ENCODE measurements at regions not wholly inside any gene's neighbourhood (a gene's known extent, or its start where the extent isn't known, plus 50 kb on each side); places are given as distances from the start of the nearest gene placed in this dataset.

GRCh38 chr2:221202431-221202830 is 369.7 kb downstream of the EPHA4 start:
- Histone ChIP-seq H3K79me1 (ENCODE audit: low read depth, low read length) (no peaks in the 10 kb centered on the region), H3K14ac (ENCODE audit: low read length) (no peak overlapping the region), H3K4me3 (ENCODE audit: low read length in 2 of 2) (no peak overlapping the region), H2AFZ (ENCODE audit: low read length) (no peak overlapping the region), H3K36me3 (replicated peaks in 1 of 2; ENCODE audit: control insufficient read depth in 2 of 2, insufficient read depth in 2 of 2, low read length in 2 of 2) (no peaks in the 10 kb centered on the region), H3K4ac (ENCODE audit: low read length) (no peak overlapping the region), H3K27ac (replicated peaks; ENCODE audit: low read length) (no peak overlapping the region), H2BK15ac (ENCODE audit: low read length) (no peak overlapping the region), H4K8ac (ENCODE audit: low read depth, low read length) (no peak overlapping the region), H2AK5ac (ENCODE audit: low read depth, low read length) (no peak overlapping the region), H3K23ac (ENCODE audit: low read depth, low read length, poor library complexity) (no peak overlapping the region), H3K9ac (ENCODE audit: low read depth, low read length, poor library complexity) (no peak overlapping the region), H3K18ac (ENCODE audit: low read length) (no peak overlapping the region), H3K9me3 (replicated peaks in 1 of 2; ENCODE audit: control insufficient read depth in 2 of 2, insufficient read depth in 1 of 2, low read depth in 1 of 2, low read length in 2 of 2) (no peaks in the 10 kb centered on the region), H2BK5ac (ENCODE audit: low read length) (no peak overlapping the region), H3K27me3 (ENCODE audit: control insufficient read depth in 3 of 3, insufficient read depth in 3 of 3, low read depth in 1 of 3, low read length in 3 of 3) (no peaks in the 10 kb centered on the region), H2BK12ac (ENCODE audit: low read length) (no peak overlapping the region), H4K91ac (ENCODE audit: low read depth, low read length, poor library complexity) (no peak overlapping the region), H2BK120ac (ENCODE audit: low read depth, low read length) (no peak overlapping the region), H3K4me2 (ENCODE audit: insufficient read depth, low read length, poor library complexity, severe bottlenecking) (no peak overlapping the region), H3K4me1 (ENCODE audit: control insufficient read depth in 2 of 2, insufficient read depth in 1 of 2, low read depth in 1 of 2, low read length in 2 of 2) (no peaks in the 10 kb centered on the region)
- no CpG with 5 or more reads among the region's 6 CpGs for WGBS, 2 donors (ENCODE audit: extremely low coverage in 2 of 2, insufficient read length in 2 of 2, insufficient replicate concordance in 1 of 2)
- DNase-seq (ENCODE audit: low spot score) = no peak

- Histone ChIP-seq H3K4ac (ENCODE audit: low read length) (no peak overlapping the region), H3K18ac (ENCODE audit: low read length) (no peak overlapping the region), H4K8ac (ENCODE audit: low read depth, low read length) (no peak overlapping the region), H2AFZ (ENCODE audit: low read length) (no peak overlapping the region), H3K4me2 (ENCODE audit: insufficient read depth, low read length, poor library complexity, severe bottlenecking) (no peak overlapping the region), H3K23ac (ENCODE audit: low read depth, low read length, poor library complexity) (no peak overlapping the region), H3K4me1 (ENCODE audit: control insufficient read depth in 2 of 2, insufficient read depth in 1 of 2, low read depth in 1 of 2, low read length in 2 of 2) (no peaks in the 10 kb centered on the region), H3K9me3 (replicated peaks in 1 of 2; ENCODE audit: control insufficient read depth in 2 of 2, insufficient read depth in 1 of 2, low read depth in 1 of 2, low read length in 2 of 2) (no peaks in the 10 kb centered on the region), H3K27ac (replicated peaks; ENCODE audit: low read length) (no peak overlapping the region), H2BK15ac (ENCODE audit: low read length) (no peak overlapping the region), H2AK5ac (ENCODE audit: low read depth, low read length) (no peak overlapping the region), H3K4me3 (ENCODE audit: low read length in 2 of 2) (no peak overlapping the region), H4K91ac (ENCODE audit: low read depth, low read length, poor library complexity) (no peak overlapping the region), H3K36me3 (replicated peaks in 1 of 2; ENCODE audit: control insufficient read depth in 2 of 2, insufficient read depth in 2 of 2, low read length in 2 of 2) (no peaks in the 10 kb centered on the region), H2BK120ac (ENCODE audit: low read depth, low read length) (no peak overlapping the region), H3K14ac (ENCODE audit: low read length) (no peak overlapping the region), H3K27me3 (ENCODE audit: control insufficient read depth in 3 of 3, insufficient read depth in 3 of 3, low read depth in 1 of 3, low read length in 3 of 3) (no peaks in the 10 kb centered on the region), H2BK5ac (ENCODE audit: low read length) (no peak overlapping the region), H3K79me1 (ENCODE audit: low read depth, low read length) (no peaks in the 10 kb centered on the region), H2BK12ac (ENCODE audit: low read length) (no peak overlapping the region), H3K9ac (ENCODE audit: low read depth, low read length, poor library complexity) (no peak overlapping the region)
- WGBS, 2 donors (ENCODE audit: extremely low coverage in 2 of 2, insufficient read length in 2 of 2, insufficient replicate concordance in 1 of 2) = no CpG with 5 or more reads among the region's 2 CpGs
- no peak for DNase-seq (ENCODE audit: low spot score)
Observed at GRCh38 chr2:221203125-221203524, 369.0 kb downstream of the EPHA4 start.

DNA sequence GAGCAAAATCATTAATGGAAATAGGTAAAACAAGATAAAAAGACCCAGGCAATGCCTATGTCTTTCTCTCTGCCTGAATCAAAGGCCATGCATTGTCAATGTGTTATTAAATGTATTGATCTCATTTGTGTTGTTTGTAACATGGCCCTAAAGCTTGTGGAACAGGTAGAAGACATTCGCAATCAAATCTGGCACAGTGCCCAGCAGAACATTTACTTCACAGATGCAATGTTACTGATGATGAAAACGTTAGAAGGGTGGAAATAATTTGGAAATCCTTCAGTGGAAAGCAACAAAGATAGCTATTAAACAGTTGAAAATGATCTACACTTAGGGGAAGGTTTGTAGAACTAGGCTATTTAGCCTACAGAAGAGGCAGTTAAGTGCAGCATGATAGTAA is 368.2 kb downstream of the EPHA4 start:
- Histone ChIP-seq H3K9ac (ENCODE audit: low read depth, low read length, poor library complexity) (no peak overlapping the region), H3K27me3 (ENCODE audit: control insufficient read depth in 3 of 3, insufficient read depth in 3 of 3, low read depth in 1 of 3, low read length in 3 of 3) (no peaks in the 10 kb centered on the region), H2BK120ac (ENCODE audit: low read depth, low read length) (no peak overlapping the region), H3K4me3 (ENCODE audit: low read length in 2 of 2) (no peak overlapping the region), H2BK12ac (ENCODE audit: low read length) (no peak overlapping the region), H4K8ac (ENCODE audit: low read depth, low read length) (no peak overlapping the region), H3K27ac (replicated peaks; ENCODE audit: low read length) (no peak overlapping the region), H3K79me1 (ENCODE audit: low read depth, low read length) (no peaks in the 10 kb centered on the region), H2BK15ac (ENCODE audit: low read length) (no peak overlapping the region), H2BK5ac (ENCODE audit: low read length) (no peak overlapping the region), H3K4ac (ENCODE audit: low read length) (no peak overlapping the region), H2AFZ (ENCODE audit: low read length) (no peak overlapping the region), H3K18ac (ENCODE audit: low read length) (no peak overlapping the region), H4K91ac (ENCODE audit: low read depth, low read length, poor library complexity) (no peak overlapping the region), H3K9me3 (replicated peaks in 1 of 2; ENCODE audit: control insufficient read depth in 2 of 2, insufficient read depth in 1 of 2, low read depth in 1 of 2, low read length in 2 of 2) (no peaks in the 10 kb centered on the region), H3K14ac (ENCODE audit: low read length) (no peak overlapping the region), H2AK5ac (ENCODE audit: low read depth, low read length) (no peak overlapping the region), H3K4me1 (ENCODE audit: control insufficient read depth in 2 of 2, insufficient read depth in 1 of 2, low read depth in 1 of 2, low read length in 2 of 2) (no peaks in the 10 kb centered on the region), H3K23ac (ENCODE audit: low read depth, low read length, poor library complexity) (no peak overlapping the region), H3K36me3 (replicated peaks in 1 of 2; ENCODE audit: control insufficient read depth in 2 of 2, insufficient read depth in 2 of 2, low read length in 2 of 2) (no peaks in the 10 kb centered on the region), H3K4me2 (ENCODE audit: insufficient read depth, low read length, poor library complexity, severe bottlenecking) (no peak overlapping the region)
- WGBS, 2 donors (ENCODE audit: extremely low coverage in 2 of 2, insufficient read length in 2 of 2, insufficient replicate concordance in 1 of 2) = no CpG with 5 or more reads among the region's 2 CpGs
- DNase-seq (ENCODE audit: low spot score) = no peak

DNA sequence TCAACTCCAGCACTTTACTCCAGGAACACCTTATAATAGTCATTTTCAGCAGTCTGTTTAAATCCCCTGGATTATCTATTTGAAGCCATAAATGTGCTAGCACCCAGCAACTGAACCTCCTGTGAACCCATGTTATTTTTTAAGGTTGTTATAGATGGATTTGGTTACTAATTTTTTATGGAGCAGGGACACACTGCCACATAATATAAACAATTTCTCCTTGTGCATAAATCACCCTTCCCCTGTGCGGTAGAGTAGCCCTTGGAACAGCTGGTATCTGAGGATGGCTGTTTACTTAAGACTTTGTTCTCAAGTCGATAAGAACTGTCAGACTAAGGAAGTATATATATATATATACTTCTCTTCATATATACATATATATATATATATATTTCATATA is 367.4 kb downstream of the EPHA4 start:
- H2AFZ ChIP-seq (ENCODE audit: low read length) = no peak overlapping the region
- no peaks in the 10 kb centered on the region for H3K79me1 ChIP-seq (ENCODE audit: low read depth, low read length)
- H2BK120ac ChIP-seq (ENCODE audit: low read depth, low read length) = no peak overlapping the region
- DNase-seq (ENCODE audit: low spot score) = no peak
- H3K27ac ChIP-seq (replicated peaks; ENCODE audit: low read length) = no peak overlapping the region
- no peak overlapping the region for H2BK5ac ChIP-seq (ENCODE audit: low read length)
- WGBS, 2 donors (ENCODE audit: extremely low coverage in 2 of 2, insufficient read length in 2 of 2, insufficient replicate concordance in 1 of 2) = no CpG with 5 or more reads among the region's 2 CpGs
- no peak overlapping the region for H2AK5ac ChIP-seq (ENCODE audit: low read depth, low read length)
- H2BK15ac ChIP-seq (ENCODE audit: low read length) = no peak overlapping the region
- no peaks in the 10 kb centered on the region for H3K4me1 ChIP-seq (ENCODE audit: control insufficient read depth in 2 of 2, insufficient read depth in 1 of 2, low read depth in 1 of 2, low read length in 2 of 2)
- H3K4me3 ChIP-seq (ENCODE audit: low read length in 2 of 2) = no peak overlapping the region
- H3K14ac ChIP-seq (ENCODE audit: low read length) = no peak overlapping the region
- H3K36me3 ChIP-seq (replicated peaks in 1 of 2; ENCODE audit: control insufficient read depth in 2 of 2, insufficient read depth in 2 of 2, low read length in 2 of 2) = no peaks in the 10 kb centered on the region
- no peak overlapping the region for H3K18ac ChIP-seq (ENCODE audit: low read length)
- H3K23ac ChIP-seq (ENCODE audit: low read depth, low read length, poor library complexity) = no peak overlapping the region
- no peak overlapping the region for H4K8ac ChIP-seq (ENCODE audit: low read depth, low read length)
- no peak overlapping the region for H4K91ac ChIP-seq (ENCODE audit: low read depth, low read length, poor library complexity)
- no peak overlapping the region for H3K9ac ChIP-seq (ENCODE audit: low read depth, low read length, poor library complexity)
- no peak overlapping the region for H2BK12ac ChIP-seq (ENCODE audit: low read length)
- no peak overlapping the region for H3K4ac ChIP-seq (ENCODE audit: low read length)
- H3K4me2 ChIP-seq (ENCODE audit: insufficient read depth, low read length, poor library complexity, severe bottlenecking) = no peak overlapping the region
- no peaks in the 10 kb centered on the region for H3K9me3 ChIP-seq (replicated peaks in 1 of 2; ENCODE audit: control insufficient read depth in 2 of 2, insufficient read depth in 1 of 2, low read depth in 1 of 2, low read length in 2 of 2)
- H3K27me3 ChIP-seq (ENCODE audit: control insufficient read depth in 3 of 3, insufficient read depth in 3 of 3, low read depth in 1 of 3, low read length in 3 of 3) = no peaks in the 10 kb centered on the region

All from neuronal stem cell (in vitro differentiated cells).